Dedifferentiated amniotic fluid mesenchymal stem cell (primary cell): ENCODE measurements at regions not wholly inside any gene's neighbourhood (a gene's known extent, or its start where the extent isn't known, plus 50 kb on each side); places are given as distances from the start of the nearest gene placed in this dataset.

Experiments used
- DNase-seq: peaks from one replicate; pipeline ENCODE4 v3.0.0-alpha.2; 2016; ENCODE audit errors: extremely low spot score

GRCh38 chr7:67422601-67423000 is 426.0 kb downstream of the TYW1 start:
- DNase-seq: no peak

- no peak for DNase-seq
These were observed 426.4 kb downstream of the TYW1 start for GRCh38 chr7:67423065-67423464.

GRCh38 chr7:67426654-67427053 is 430.0 kb downstream of the TYW1 start:
- no peak for DNase-seq

GRCh38 chr7:67429735-67430134 is 433.1 kb downstream of the TYW1 start:
- DNase-seq: no peak

- DNase-seq: no peak
These were observed 436.1 kb downstream of the TYW1 start for GRCh38 chr7:67432536-67433234.

- DNase-seq: no peak
These were observed 439.4 kb downstream of the TYW1 start for GRCh38 chr7:67435894-67436535.

- no peak for DNase-seq
These were observed 441.7 kb downstream of the TYW1 start for GRCh38 chr7:67438198-67438882.

GRCh38 chr7:67438913-67439505 is 442.4 kb downstream of the TYW1 start:
- DNase-seq: no peak

GRCh38 chr7:67440321-67440720 is 443.7 kb downstream of the TYW1 start:
- DNase-seq: no peak

- DNase-seq: no peak
These were observed 449.1 kb downstream of the TYW1 start for GRCh38 chr7:67445728-67446127.

- DNase-seq: no peak
These were observed 450.7 kb downstream of the TYW1 start for GRCh38 chr7:67447297-67447696.

GRCh38 chr7:67448271-67448670 is 451.6 kb downstream of the TYW1 start:
- no peak for DNase-seq

- no peak for DNase-seq
These were observed 453.5 kb downstream of the TYW1 start for GRCh38 chr7:67450171-67450570.

- no peak for DNase-seq
These were observed 454.7 kb downstream of the TYW1 start for GRCh38 chr7:67451306-67451705.

GRCh38 chr7:67452516-67453026 is 455.9 kb downstream of the TYW1 start:
- no peak for DNase-seq

- DNase-seq: no peak
These were observed 457.1 kb downstream of the TYW1 start for GRCh38 chr7:67453580-67454380.

GRCh38 chr7:67455508-67455907 is 458.9 kb downstream of the TYW1 start:
- no peak for DNase-seq

- DNase-seq: no peak
These were observed 466.2 kb downstream of the TYW1 start for GRCh38 chr7:67462781-67463191.

- no peak for DNase-seq
These were observed 466.7 kb downstream of the TYW1 start for GRCh38 chr7:67463316-67463715.

- DNase-seq: no peak
These were observed 467.4 kb downstream of the TYW1 start for GRCh38 chr7:67463983-67464382.

- DNase-seq: no peak
These were observed 469.5 kb downstream of the TYW1 start for GRCh38 chr7:67466109-67466508.
